OCI-LY7 (cell line): ENCODE measurements at regions not wholly inside any gene's neighbourhood (a gene's known extent, or its start where the extent isn't known, plus 50 kb on each side); places are given as distances from the start of the nearest gene placed in this dataset.

Experiments
- BruUV-seq: library from RNA; stranded (reverse); fragments of 400-500 nt; replicated peaks from 2 replicates; lab custom pipeline; 2021; lab: Mats Ljungman, UMichigan
- CTCF ChIA-PET: fragments of 300-600 bp; sonication (Branson Sonifier 250); formaldehyde crosslinking; loops from one replicate; lab custom pipeline; 2022; ENCODE audit warnings: antibody characterized with exemption; ENCODE audit not compliant: unreplicated experiment; lab: Charles Lee
- POLR2A ChIA-PET: fragments of 300-600 bp; sonication (Branson Sonifier 250); formaldehyde crosslinking; loops from one replicate; lab custom pipeline; 2022; ENCODE audit warnings: antibody characterized with exemption; lab: Charles Lee
- DNase-seq: peaks from one replicate; pipeline ENCODE4 v3.0.0-alpha.2; 2015; ENCODE audit warnings: low spot score
- H2AFZ ChIP-seq: fragments of 200-600 bp; sonication (generic), shearing (Covaris generic); 2 replicates; pipeline ENCODE4 v1.6.1; 2014; ENCODE audit warnings: mild to moderate bottlenecking, antibody characterized with exemption, low read length, moderate library complexity
- H3K27ac ChIP-seq: fragments of 200-600 bp; sonication (generic); 2 replicates; pipeline ENCODE4 v1.5.1; 2014; ENCODE audit warnings: mixed run types, low read depth, mild to moderate bottlenecking, moderate library complexity, low read length, inconsistent platforms; ENCODE audit not compliant: poor library complexity, severe bottlenecking
- H3K36me3 ChIP-seq: fragments of 200-600 bp; sonication (generic); 2 replicates; pipeline ENCODE4 v1.6.1; 2014; ENCODE audit warnings: mild to moderate bottlenecking, antibody characterized with exemption, low read length, moderate library complexity, mixed read lengths; ENCODE audit not compliant: insufficient read depth
- H3K4me1 ChIP-seq: fragments of 200-600 bp; sonication (generic); 2 replicates; pipeline ENCODE4 v1.5.1; 2014; ENCODE audit warnings: mild to moderate bottlenecking, low read length; ENCODE audit not compliant: insufficient read depth, poor library complexity, severe bottlenecking
- H3K4me2 ChIP-seq: fragments of 200-600 bp; sonication (generic); 2 replicates; pipeline ENCODE4 v1.6.1; 2014; ENCODE audit warnings: mild to moderate bottlenecking, low read length
- H3K4me3 ChIP-seq: fragments of 200-600 bp; sonication (generic); 2 replicates; pipeline ENCODE4 v1.5.1; 2014; ENCODE audit warnings: mild to moderate bottlenecking, low read depth, low read length; ENCODE audit not compliant: poor library complexity, severe bottlenecking
- H3K79me2 ChIP-seq: fragments of 200-600 bp; sonication (generic); 2 replicates; pipeline ENCODE4 v1.6.1; 2016; ENCODE audit warnings: low read depth, mild to moderate bottlenecking, low read length, moderate library complexity, mixed read lengths; ENCODE audit not compliant: insufficient read depth
- H3K9me2 ChIP-seq: fragments of 200-600 bp; sonication (generic); 2 replicates; pipeline ENCODE4 v1.6.1; 2016; ENCODE audit warnings: mild to moderate bottlenecking, low read length, mixed read lengths; ENCODE audit not compliant: insufficient read depth
- H3K9me3 ChIP-seq: fragments of 200-600 bp; sonication (generic); 2 replicates; pipeline ENCODE4 v1.6.1; 2014; ENCODE audit warnings: mild to moderate bottlenecking, mixed run types, low read length, mixed read lengths
- H4K20me1 ChIP-seq: fragments of 200-600 bp; sonication (generic); 2 replicates; pipeline ENCODE4 v1.6.1; 2014; ENCODE audit warnings: mild to moderate bottlenecking, antibody characterized with exemption, low read length, moderate library complexity, mixed read lengths; ENCODE audit not compliant: insufficient read depth
- CTCF ChIP-seq: fragments of 200-600 bp; sonication (generic); conservative IDR thresholded peaks from 2 replicates; pipeline ENCODE4 v1.5.1; 2014; ENCODE audit warnings: mild to moderate bottlenecking, antibody characterized with exemption, low read length, moderate library complexity, mixed read lengths
- EZH2phosphoT487 ChIP-seq: fragments of 200-600 bp; sonication (generic); IDR thresholded peaks from 2 replicates; pipeline ENCODE4 v1.6.1; 2018; ENCODE audit warnings: low read depth, borderline replicate concordance, mild to moderate bottlenecking, mixed run types, antibody characterized with exemption, low read length, moderate library complexity, mixed read lengths
- intact Hi-C: fragments of 100-400 bp; cut with micrococcal nuclease; formaldehyde crosslinking; loops from one replicate; pipeline ENCODE4 v1.10.0; 2022; ENCODE audit not compliant: unreplicated experiment

- no peaks in the 10 kb centered on the region for H3K9me3 ChIP-seq
- ChIA-PET POLR2A (interaction anchor here (0.5 kb wide), 1 partner anchor 777 kb away, joined by 3 read pairs; no protein-coding TSS in a partner anchor), CTCF (no interaction called here)
- no peak overlapping the region for H3K4me2 ChIP-seq
- H4K20me1 ChIP-seq = no peaks in the 10 kb centered on the region
- no peaks in the 10 kb centered on the region for H3K9me2 ChIP-seq
- intact Hi-C loops = no loop called here
- no TSS peak for BruUV-seq
- no peaks in the 10 kb centered on the region for H3K79me2 ChIP-seq
- no peaks in the 10 kb centered on the region for H3K36me3 ChIP-seq
- TF ChIP-seq CTCF (no peak), EZH2phosphoT487 (no peak)
- H3K27ac ChIP-seq = no peak overlapping the region
- H3K4me1 ChIP-seq = no peaks in the 10 kb centered on the region
- H2AFZ ChIP-seq = no peak overlapping the region
- DNase-seq = no peak
- H3K4me3 ChIP-seq = no peak overlapping the region
Observed at GRCh38 chr4:133377286-133377685, 228.2 kb downstream of the PCDH10 start.

GRCh38 chr4:133372699-133373098 is 223.6 kb downstream of the PCDH10 start:
- H3K9me2 ChIP-seq = no peaks in the 10 kb centered on the region
- CTCF ChIA-PET = no interaction called here
- DNase-seq = no peak
- TF ChIP-seq EZH2phosphoT487 (no peak), CTCF (no peak)
- no peak overlapping the region for H3K27ac ChIP-seq
- H3K9me3 ChIP-seq = no peaks in the 10 kb centered on the region
- H3K4me1 ChIP-seq = no peaks in the 10 kb centered on the region
- POLR2A ChIA-PET = interaction anchor here (0.6 to 1.2 kb wide), 2 partner anchors 14 to 146 kb away, joined by 4 read pairs; no protein-coding TSS in a partner anchor
- no peak overlapping the region for H3K4me3 ChIP-seq
- no peaks in the 10 kb centered on the region for H3K79me2 ChIP-seq
- intact Hi-C loops = no loop called here
- no peaks in the 10 kb centered on the region for H4K20me1 ChIP-seq
- BruUV-seq = no TSS peak
- H3K4me2 ChIP-seq = no peak overlapping the region
- no peak overlapping the region for H2AFZ ChIP-seq
- H3K36me3 ChIP-seq = no peaks in the 10 kb centered on the region

GRCh38 chr4:133355633-133356032 is 206.5 kb downstream of the PCDH10 start:
- no peaks in the 10 kb centered on the region for H3K9me2 ChIP-seq
- H3K36me3 ChIP-seq = no peaks in the 10 kb centered on the region
- no peak overlapping the region for H2AFZ ChIP-seq
- intact Hi-C loops = no loop called here
- POLR2A ChIA-PET = interaction anchor here (0.6 to 1.3 kb wide), 2 partner anchors 14 to 15 kb away, joined by 3 read pairs; no protein-coding TSS in a partner anchor
- no TSS peak for BruUV-seq
- no peak overlapping the region for H3K4me2 ChIP-seq
- H3K79me2 ChIP-seq = no peaks in the 10 kb centered on the region
- H3K4me3 ChIP-seq = no peak overlapping the region
- DNase-seq = no peak
- H3K27ac ChIP-seq = no peak overlapping the region
- no peak for TF ChIP-seq CTCF
- no peak for TF ChIP-seq EZH2phosphoT487
- H4K20me1 ChIP-seq = no peaks in the 10 kb centered on the region
- CTCF ChIA-PET = no interaction called here
- no peaks in the 10 kb centered on the region for H3K9me3 ChIP-seq
- H3K4me1 ChIP-seq = no peaks in the 10 kb centered on the region
